HepG2 (cell line): ENCODE measurements at regions not wholly inside any gene's neighbourhood (a gene's known extent, or its start where the extent isn't known, plus 50 kb on each side); places are given as distances from the start of the nearest gene placed in this dataset.

ENCODE experiments used
- CBFB ChIP-seq: sonication (generic); formaldehyde crosslinking; IDR thresholded peaks from 2 replicates; pipeline ENCODE4 v1.4.0; 2020; ENCODE audit warnings: missing genetic modification reagents
- HMGA1 ChIP-seq: sonication (generic); formaldehyde crosslinking; conservative IDR thresholded peaks from 2 replicates; pipeline ENCODE4 v1.4.0; 2020; ENCODE audit warnings: missing genetic modification reagents
- IRX3 ChIP-seq: sonication (generic); formaldehyde crosslinking; IDR thresholded peaks from 2 replicates; pipeline ENCODE4 v1.8.1; 2023; ENCODE audit warnings: mild to moderate bottlenecking, low read depth, missing genetic modification reagents, borderline replicate concordance
- JUN ChIP-seq: sonication (generic); formaldehyde crosslinking; IDR thresholded peaks from 2 replicates; pipeline ENCODE4 v1.4.0; 2020; ENCODE audit warnings: mild to moderate bottlenecking, missing genetic modification reagents
- TGIF2 ChIP-seq: IDR thresholded peaks from 2 replicates; pipeline ENCODE4 v1.6.1; 2016; ENCODE audit warnings: control low read depth, missing compliant biosample characterization
- TRIM24 ChIP-seq: sonication (generic); formaldehyde crosslinking; IDR thresholded peaks from 2 replicates; pipeline ENCODE4 v1.8.0; 2022; ENCODE audit warnings: mild to moderate bottlenecking, missing genetic modification reagents
- ZNF274 ChIP-seq: sonication (generic); formaldehyde crosslinking; IDR thresholded peaks from 2 replicates; pipeline ENCODE4 v1.5.1; 2020; ENCODE audit warnings: mild to moderate bottlenecking, missing genetic modification reagents
- ZSCAN30 ChIP-seq: sonication (generic); formaldehyde crosslinking; IDR thresholded peaks from 2 replicates; pipeline ENCODE4 v1.5.0; 2020; ENCODE audit warnings: mild to moderate bottlenecking, missing genetic modification reagents
- TF ChIP-seq, protein P1 (sequence below): sonication (generic); formaldehyde crosslinking; IDR thresholded peaks from 2 replicates; pipeline ENCODE4 v1.9.0; 2021; ENCODE audit warnings: missing genetic modification reagents, mild to moderate bottlenecking, borderline replicate concordance
- TF ChIP-seq, protein P2 (sequence below): sonication (generic); formaldehyde crosslinking; IDR thresholded peaks from 2 replicates; pipeline ENCODE4 v1.9.0; 2022; ENCODE audit warnings: missing genetic modification reagents, mild to moderate bottlenecking, borderline replicate concordance
- TF ChIP-seq, protein P3 (sequence below): sonication (generic); formaldehyde crosslinking; IDR thresholded peaks from 2 replicates; pipeline ENCODE4 v1.5.1; 2020; ENCODE audit warnings: mild to moderate bottlenecking, missing genetic modification reagents

DNA sequence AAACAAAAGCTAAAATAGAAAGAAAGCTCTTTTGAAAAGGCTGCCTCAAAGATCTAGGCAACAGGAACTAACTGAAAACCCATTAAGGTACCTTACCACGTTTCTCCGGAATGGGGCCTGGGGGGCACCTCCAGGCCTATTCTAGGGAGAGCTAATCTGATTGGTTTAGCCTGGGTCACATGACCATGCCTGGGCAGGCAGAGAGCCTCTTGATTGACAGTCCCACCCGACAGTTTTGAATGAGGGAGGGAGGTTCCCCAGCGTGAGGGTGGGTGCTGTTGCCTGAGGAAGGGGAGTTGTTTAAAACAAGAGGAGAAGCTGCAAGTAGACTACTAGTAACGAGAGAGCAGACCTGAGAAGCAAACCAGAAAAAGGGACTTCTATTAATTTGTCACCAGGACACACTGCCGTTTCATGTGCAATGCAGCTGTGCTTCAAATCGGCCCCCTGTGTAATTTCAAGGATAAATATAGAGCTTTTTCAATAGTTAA, 143.4 kb upstream of the HS3ST2 start (continued):
- TF ChIP-seq TRIM24 (CRISPR knock-in tag) (no peak), ZNF274 (CRISPR knock-in tag) (0 out of 2 replicates have a peak, but pooled peaks have one; percentile 38), IRX3 (CRISPR knock-in tag) (no peak), JUN (no peak), TGIF2 (CRISPR knock-in tag) (no peak), CBFB (CRISPR knock-in tag) (no peak), ZSCAN30 (CRISPR knock-in tag) (no peak), HMGA1 (CRISPR knock-in tag) (no peak)
- TF ChIP-seq, protein P1, sequence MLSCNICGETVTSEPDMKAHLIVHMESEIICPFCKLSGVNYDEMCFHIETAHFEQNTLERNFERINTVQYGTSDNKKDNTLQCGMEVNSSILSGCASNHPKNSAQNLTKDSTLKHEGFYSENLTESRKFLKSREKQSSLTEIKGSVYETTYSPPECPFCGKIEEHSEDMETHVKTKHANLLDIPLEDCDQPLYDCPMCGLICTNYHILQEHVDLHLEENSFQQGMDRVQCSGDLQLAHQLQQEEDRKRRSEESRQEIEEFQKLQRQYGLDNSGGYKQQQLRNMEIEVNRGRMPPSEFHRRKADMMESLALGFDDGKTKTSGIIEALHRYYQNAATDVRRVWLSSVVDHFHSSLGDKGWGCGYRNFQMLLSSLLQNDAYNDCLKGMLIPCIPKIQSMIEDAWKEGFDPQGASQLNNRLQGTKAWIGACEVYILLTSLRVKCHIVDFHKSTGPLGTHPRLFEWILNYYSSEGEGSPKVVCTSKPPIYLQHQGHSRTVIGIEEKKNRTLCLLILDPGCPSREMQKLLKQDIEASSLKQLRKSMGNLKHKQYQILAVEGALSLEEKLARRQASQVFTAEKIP (CRISPR knock-in tag) = peak; percentile 31; the same call in 1 of the 2 replicates
- TF ChIP-seq, protein P2, sequence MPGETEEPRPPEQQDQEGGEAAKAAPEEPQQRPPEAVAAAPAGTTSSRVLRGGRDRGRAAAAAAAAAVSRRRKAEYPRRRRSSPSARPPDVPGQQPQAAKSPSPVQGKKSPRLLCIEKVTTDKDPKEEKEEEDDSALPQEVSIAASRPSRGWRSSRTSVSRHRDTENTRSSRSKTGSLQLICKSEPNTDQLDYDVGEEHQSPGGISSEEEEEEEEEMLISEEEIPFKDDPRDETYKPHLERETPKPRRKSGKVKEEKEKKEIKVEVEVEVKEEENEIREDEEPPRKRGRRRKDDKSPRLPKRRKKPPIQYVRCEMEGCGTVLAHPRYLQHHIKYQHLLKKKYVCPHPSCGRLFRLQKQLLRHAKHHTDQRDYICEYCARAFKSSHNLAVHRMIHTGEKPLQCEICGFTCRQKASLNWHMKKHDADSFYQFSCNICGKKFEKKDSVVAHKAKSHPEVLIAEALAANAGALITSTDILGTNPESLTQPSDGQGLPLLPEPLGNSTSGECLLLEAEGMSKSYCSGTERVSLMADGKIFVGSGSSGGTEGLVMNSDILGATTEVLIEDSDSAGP = no peak
- TF ChIP-seq, protein P3, sequence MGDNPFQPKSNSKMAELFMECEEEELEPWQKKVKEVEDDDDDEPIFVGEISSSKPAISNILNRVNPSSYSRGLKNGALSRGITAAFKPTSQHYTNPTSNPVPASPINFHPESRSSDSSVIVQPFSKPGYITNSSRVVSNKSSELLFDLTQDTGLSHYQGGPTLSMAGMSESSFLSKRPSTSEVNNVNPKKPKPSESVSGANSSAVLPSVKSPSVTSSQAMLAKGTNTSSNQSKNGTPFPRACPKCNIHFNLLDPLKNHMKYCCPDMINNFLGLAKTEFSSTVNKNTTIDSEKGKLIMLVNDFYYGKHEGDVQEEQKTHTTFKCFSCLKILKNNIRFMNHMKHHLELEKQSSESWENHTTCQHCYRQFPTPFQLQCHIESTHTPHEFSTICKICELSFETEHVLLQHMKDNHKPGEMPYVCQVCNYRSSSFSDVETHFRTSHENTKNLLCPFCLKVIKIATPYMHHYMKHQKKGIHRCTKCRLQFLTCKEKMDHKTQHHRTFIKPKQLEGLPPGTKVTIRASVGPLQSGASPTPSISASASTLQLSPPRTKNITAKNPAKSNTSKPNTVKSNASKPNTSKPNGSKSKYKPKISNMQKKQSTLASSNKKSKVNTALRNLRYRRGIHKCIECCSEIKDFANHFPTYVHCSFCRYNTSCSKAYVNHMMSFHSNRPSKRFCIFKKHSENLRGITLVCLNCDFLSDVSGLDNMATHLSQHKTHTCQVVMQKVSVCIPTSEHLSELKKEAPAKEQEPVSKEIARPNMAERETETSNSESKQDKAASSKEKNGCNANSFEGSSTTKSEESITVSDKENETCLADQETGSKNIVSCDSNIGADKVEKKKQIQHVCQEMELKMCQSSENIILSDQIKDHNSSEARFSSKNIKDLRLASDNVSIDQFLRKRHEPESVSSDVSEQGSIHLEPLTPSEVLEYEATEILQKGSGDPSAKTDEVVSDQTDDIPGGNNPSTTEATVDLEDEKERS (CRISPR knock-in tag) = no peak
- TF ChIP-seq, all 625 proteins: peak for 26
